Activated naive CD4-positive, alpha-beta T cell treated with anti-CD3 and anti-CD28 coated beads, Interleukin-2, amount 50 U/mL, for 24 hours (primary cell): ENCODE measurements at regions not wholly inside any gene's neighbourhood (a gene's known extent, or its start where the extent isn't known, plus 50 kb on each side); places are given as distances from the start of the nearest gene placed in this dataset.
A peak's percentile ranks its signal among the peaks of the same experiment; 100 is the strongest.

Experiments used
- H3K27ac Mint-ChIP-seq: one replicate; pipeline ENCODE4 v1.8.0; 2021; ENCODE audit warnings: mild to moderate bottlenecking, mixed read lengths
- H3K27me3 Mint-ChIP-seq: one replicate; pipeline ENCODE4 v1.8.0; 2021; ENCODE audit warnings: mixed read lengths
- H3K36me3 Mint-ChIP-seq: one replicate; pipeline ENCODE4 v1.8.0; 2021; ENCODE audit warnings: mixed read lengths
- H3K4me1 Mint-ChIP-seq: one replicate; pipeline ENCODE4 v1.8.0; 2021; ENCODE audit warnings: mixed read lengths
- H3K4me3 Mint-ChIP-seq: one replicate; pipeline ENCODE4 v1.8.0; 2021; ENCODE audit warnings: mild to moderate bottlenecking, mixed read lengths
- H3K9me3 Mint-ChIP-seq: one replicate; pipeline ENCODE4 v1.8.0; 2021; ENCODE audit warnings: mixed read lengths

- Mint-ChIP-seq H3K4me1 (peaks cover 22% of the 10 kb centered on the region), H3K27ac (no peak overlapping the region), H3K27me3 (no peaks in the 10 kb centered on the region), H3K4me3 (no peak overlapping the region), H3K36me3 (peaks cover 14% of the 10 kb centered on the region), H3K9me3 (peaks cover 27% of the 10 kb centered on the region)
Measured at GRCh38 chr3:105923140-105923539, 54.3 kb upstream of the CBLB start.

- Mint-ChIP-seq H3K36me3 (no peaks in the 10 kb centered on the region), H3K27ac (no peak overlapping the region), H3K9me3 (no peaks in the 10 kb centered on the region), H3K4me1 (no peaks in the 10 kb centered on the region), H3K27me3 (no peaks in the 10 kb centered on the region), H3K4me3 (no peak overlapping the region)
Measured at GRCh38 chr3:105927741-105928140, 58.9 kb upstream of the CBLB start.

GRCh38 chr3:105930733-105931132 lies 61.9 kb upstream of the CBLB start:
- Mint-ChIP-seq H3K27ac (no peak overlapping the region), H3K9me3 (peaks cover 4% of the 10 kb centered on the region), H3K4me3 (no peak overlapping the region), H3K4me1 (peaks cover 5% of the 10 kb centered on the region), H3K36me3 (no peaks in the 10 kb centered on the region), H3K27me3 (no peaks in the 10 kb centered on the region)

- peaks cover 9% of the 10 kb centered on the region for H3K9me3 Mint-ChIP-seq
- H3K36me3 Mint-ChIP-seq: peaks cover 1% of the 10 kb centered on the region
- H3K27me3 Mint-ChIP-seq: no peaks in the 10 kb centered on the region
- no peak overlapping the region for H3K27ac Mint-ChIP-seq
- no peak overlapping the region for H3K4me3 Mint-ChIP-seq
- peaks cover 5% of the 10 kb centered on the region for H3K4me1 Mint-ChIP-seq
Measured at GRCh38 chr3:105931500-105931899, 62.7 kb upstream of the CBLB start.

GRCh38 chr3:105933871-105934270 lies 65.1 kb upstream of the CBLB start:
- Mint-ChIP-seq H3K27ac (peak overlapping the region; percentile 37), H3K36me3 (peaks cover 1% of the 10 kb centered on the region), H3K27me3 (no peaks in the 10 kb centered on the region), H3K4me3 (no peak overlapping the region), H3K4me1 (peaks cover 9% of the 10 kb centered on the region), H3K9me3 (peaks cover 10% of the 10 kb centered on the region)

- no peak overlapping the region for H3K4me3 Mint-ChIP-seq
- no peaks in the 10 kb centered on the region for H3K27me3 Mint-ChIP-seq
- H3K27ac Mint-ChIP-seq: no peak overlapping the region
Measured at GRCh38 chr3:105938101-105938500, 69.3 kb upstream of the CBLB start.

GRCh38 chr3:105938806-105939205 lies 70.0 kb upstream of the CBLB start:
- Mint-ChIP-seq H3K4me1 (peaks cover 9% of the 10 kb centered on the region), H3K4me3 (no peak overlapping the region), H3K9me3 (peaks cover 10% of the 10 kb centered on the region), H3K27me3 (no peaks in the 10 kb centered on the region), H3K36me3 (peaks cover 1% of the 10 kb centered on the region), H3K27ac (no peak overlapping the region)

More at GRCh38 chr3:105938101-105938500, 69.3 kb upstream of the CBLB start:
- H3K9me3 Mint-ChIP-seq: peaks cover 10% of the 10 kb centered on the region
- peaks cover 9% of the 10 kb centered on the region for H3K4me1 Mint-ChIP-seq
- H3K36me3 Mint-ChIP-seq: peaks cover 1% of the 10 kb centered on the region

- no peaks in the 10 kb centered on the region for H3K27me3 Mint-ChIP-seq
- no peak overlapping the region for H3K4me3 Mint-ChIP-seq
- no peaks in the 10 kb centered on the region for H3K4me1 Mint-ChIP-seq
- H3K36me3 Mint-ChIP-seq: no peaks in the 10 kb centered on the region
- H3K9me3 Mint-ChIP-seq: no peaks in the 10 kb centered on the region
- H3K27ac Mint-ChIP-seq: no peak overlapping the region
Measured at GRCh38 chr3:105944276-105944675, 75.5 kb upstream of the CBLB start.

- Mint-ChIP-seq H3K36me3 (no peaks in the 10 kb centered on the region), H3K27me3 (no peaks in the 10 kb centered on the region), H3K4me3 (no peak overlapping the region)
Measured at GRCh38 chr3:105944721-105945120, 75.9 kb upstream of the CBLB start.

GRCh38 chr3:105948101-105948500 lies 79.3 kb upstream of the CBLB start:
- H3K4me3 Mint-ChIP-seq: no peak overlapping the region
- no peaks in the 10 kb centered on the region for H3K9me3 Mint-ChIP-seq
- H3K4me1 Mint-ChIP-seq: peaks cover 3% of the 10 kb centered on the region
- no peak overlapping the region for H3K27ac Mint-ChIP-seq
- no peaks in the 10 kb centered on the region for H3K27me3 Mint-ChIP-seq
- no peaks in the 10 kb centered on the region for H3K36me3 Mint-ChIP-seq

More at GRCh38 chr3:105944721-105945120, 75.9 kb upstream of the CBLB start:
- Mint-ChIP-seq H3K9me3 (no peaks in the 10 kb centered on the region), H3K27ac (no peak overlapping the region), H3K4me1 (no peaks in the 10 kb centered on the region)

- Mint-ChIP-seq H3K36me3 (no peaks in the 10 kb centered on the region), H3K4me3 (no peak overlapping the region), H3K27ac (no peak overlapping the region), H3K9me3 (no peaks in the 10 kb centered on the region), H3K27me3 (no peaks in the 10 kb centered on the region), H3K4me1 (peaks cover 6% of the 10 kb centered on the region)
Measured at GRCh38 chr3:105950881-105951600, 82.2 kb upstream of the CBLB start.

GRCh38 chr3:105953831-105954230 lies 85.0 kb upstream of the CBLB start:
- no peaks in the 10 kb centered on the region for H3K27me3 Mint-ChIP-seq
- H3K4me1 Mint-ChIP-seq: peaks cover 6% of the 10 kb centered on the region
- no peaks in the 10 kb centered on the region for H3K36me3 Mint-ChIP-seq
- no peaks in the 10 kb centered on the region for H3K9me3 Mint-ChIP-seq
- no peak overlapping the region for H3K4me3 Mint-ChIP-seq
- H3K27ac Mint-ChIP-seq: no peak overlapping the region

- Mint-ChIP-seq H3K4me1 (peaks cover 10% of the 10 kb centered on the region), H3K27me3 (no peaks in the 10 kb centered on the region)
Measured at GRCh38 chr3:105956306-105956705, 87.5 kb upstream of the CBLB start.

GRCh38 chr3:105957722-105958121 lies 88.9 kb upstream of the CBLB start:
- Mint-ChIP-seq H3K27me3 (no peaks in the 10 kb centered on the region), H3K9me3 (no peaks in the 10 kb centered on the region), H3K36me3 (peaks cover 3% of the 10 kb centered on the region), H3K27ac (no peak overlapping the region), H3K4me1 (peaks cover 6% of the 10 kb centered on the region), H3K4me3 (no peak overlapping the region)

More at GRCh38 chr3:105956306-105956705, 87.5 kb upstream of the CBLB start:
- Mint-ChIP-seq H3K27ac (no peak overlapping the region), H3K36me3 (peaks cover 3% of the 10 kb centered on the region), H3K9me3 (no peaks in the 10 kb centered on the region), H3K4me3 (no peak overlapping the region)

GRCh38 chr3:105958237-105959000 lies 89.6 kb upstream of the CBLB start:
- Mint-ChIP-seq H3K4me1 (peaks cover 6% of the 10 kb centered on the region), H3K27ac (no peak overlapping the region), H3K4me3 (no peak overlapping the region), H3K9me3 (no peaks in the 10 kb centered on the region), H3K27me3 (no peaks in the 10 kb centered on the region), H3K36me3 (peaks cover 3% of the 10 kb centered on the region)

GRCh38 chr3:105959851-105960250 lies 91.0 kb upstream of the CBLB start:
- Mint-ChIP-seq H3K4me3 (no peak overlapping the region), H3K27me3 (no peaks in the 10 kb centered on the region), H3K27ac (no peak overlapping the region), H3K9me3 (no peaks in the 10 kb centered on the region), H3K36me3 (peaks cover 3% of the 10 kb centered on the region), H3K4me1 (peaks cover 6% of the 10 kb centered on the region)
